K562 (cell line): ENCODE measurements at regions not wholly inside any gene's neighbourhood (a gene's known extent, or its start where the extent isn't known, plus 50 kb on each side); places are given as distances from the start of the nearest gene placed in this dataset.

Source experiments
- ATAC-seq: fragments of 200-7000 bp; cut with Tn5 transposase; 3 replicates; pipeline ENCODE4 v1.9.1; 2020; ENCODE audit warnings: moderate library complexity
- BruUV-seq: library from RNA; stranded (reverse); fragments of 400-500 nt; replicated peaks from 2 replicates; lab custom pipeline; 2021; lab: Mats Ljungman, UMichigan
- CTCF ChIA-PET: fragments of 300-600 bp; formaldehyde crosslinking; extraction: SDS; loops from one replicate; lab custom pipeline; 2021; ENCODE audit warnings: low intra/inter-chr PET ratio; lab: Yijun Ruan, JAX
- POLR2A ChIA-PET: fragments of 300-600, 350-650 bp; sonication (Branson Sonifier 250); formaldehyde crosslinking; extraction: SDS; loops from one replicate; lab custom pipeline; 2021; ENCODE audit warnings: antibody characterized with exemption, inconsistent platforms; lab: Yijun Ruan, JAX
- DNase-seq, 4 experiments: peaks; one replicate each; pipeline versions ENCODE4 v3.0.0 to v3.0.0-alpha.2; 2011 to 2018; ENCODE audit warnings: low spot score in 3 of 4, mixed read lengths in 3 of 4; ENCODE audit errors: extremely low read depth in 1 of 4
- FAIRE-seq: peaks from 2 replicates; lab custom pipeline; 2011; peaks lifted over from hg19 to GRCh38; lab: Jason Lieb, UNC
- H2AFZ ChIP-seq: 2 replicates; pipeline ENCODE4 v1.6.0; 2011; ENCODE audit warnings: low read depth, low read length, control low read depth, inconsistent platforms
- H3K27ac ChIP-seq: fragments of 200-600 bp; 3 replicates; pipeline ENCODE4 v1.8.0; 2011; ENCODE audit warnings: low read depth, mild to moderate bottlenecking, control low read depth, inconsistent platforms, low read length, moderate library complexity, mixed read lengths; ENCODE audit errors: extremely low read depth
- H3K27me3 ChIP-seq, 2 experiments: fragments of 300-600 bp in 1 of 2; 2 replicates in 1 of 2; 3 replicates in 1 of 2; pipeline versions ENCODE4 v1.6.0 to v1.8.0; 2011; ENCODE audit warnings: inconsistent platforms in 2 of 2, low read length in 2 of 2, mild to moderate bottlenecking in 1 of 2, mixed read lengths in 1 of 2, moderate library complexity in 1 of 2; ENCODE audit not compliant: control insufficient read depth in 2 of 2, insufficient read depth in 2 of 2
- H3K36me3 ChIP-seq: fragments of 300-600 bp; 3 replicates; pipeline ENCODE4 v1.8.0; 2011; ENCODE audit warnings: mild to moderate bottlenecking, low read length, inconsistent platforms; ENCODE audit not compliant: control insufficient read depth, insufficient read depth
- H3K4me1 ChIP-seq, 2 experiments: fragments of 200-600 bp in 1 of 2; replicated peaks in 1 of 2; 2 replicates in 1 of 2; 3 replicates in 1 of 2; pipeline versions ENCODE4 v1.5.1 to v1.8.0; 2011; ENCODE audit warnings: inconsistent platforms in 2 of 2, low read length in 2 of 2, mild to moderate bottlenecking in 1 of 2, mixed read lengths in 1 of 2, moderate library complexity in 1 of 2; ENCODE audit not compliant: control insufficient read depth in 2 of 2, insufficient read depth in 2 of 2
- H3K4me2 ChIP-seq: 2 replicates; pipeline ENCODE4 v1.6.1; 2011; ENCODE audit warnings: low read length, control low read depth, inconsistent platforms, mixed read lengths; ENCODE audit not compliant: insufficient read depth
- H3K4me3 ChIP-seq: fragments of 200-600 bp; sonication (generic), shearing (Covaris generic); 2 replicates; pipeline ENCODE4 v1.5.1; 2016; ENCODE audit warnings: control low read depth, inconsistent platforms
- H3K79me2 ChIP-seq: fragments of 200-600 bp; 3 replicates; pipeline ENCODE4 v1.8.0; 2011; ENCODE audit warnings: low read length, inconsistent platforms; ENCODE audit not compliant: control insufficient read depth, insufficient read depth
- H3K9ac ChIP-seq, 2 experiments: 2 replicates each; pipeline versions ENCODE4 v1.6.0 to v1.6.1; 2011; ENCODE audit warnings: low read depth in 2 of 2, low read length in 2 of 2, control low read depth in 1 of 2, inconsistent platforms in 1 of 2, mild to moderate bottlenecking in 1 of 2, mixed read lengths in 1 of 2; ENCODE audit not compliant: insufficient read depth in 1 of 2
- H3K9me1 ChIP-seq: one replicate; pipeline ENCODE4 v1.6.0; 2011; ENCODE audit warnings: inconsistent platforms, mild to moderate bottlenecking, low read length, moderate library complexity; ENCODE audit not compliant: control insufficient read depth, insufficient read depth
- H3K9me3 ChIP-seq: replicated peaks from 2 replicates; pipeline ENCODE4 v1.5.1; 2011; ENCODE audit warnings: low read depth, low read length, inconsistent platforms; ENCODE audit not compliant: control insufficient read depth, insufficient read depth
- H4K20me1 ChIP-seq: replicated peaks from 2 replicates; pipeline ENCODE4 v1.6.1; 2011; ENCODE audit warnings: low read length, inconsistent platforms, mixed read lengths; ENCODE audit not compliant: control insufficient read depth, insufficient read depth
- ARID1B ChIP-seq: fragments of 450-650 bp; IDR thresholded peaks from 2 replicates; pipeline ENCODE4 v1.6.1; 2016; ENCODE audit warnings: antibody characterized with exemption, mild to moderate bottlenecking, inconsistent platforms
- KAT7 ChIP-seq: sonication (generic); formaldehyde crosslinking; IDR thresholded peaks from 2 replicates; pipeline ENCODE4 v1.8.0; 2022; ENCODE audit warnings: missing genetic modification reagents, mild to moderate bottlenecking, borderline replicate concordance
- PML ChIP-seq: IDR thresholded peaks from 2 replicates; pipeline ENCODE4 v1.6.1; 2012; ENCODE audit warnings: low read length, inconsistent platforms
- PTRF ChIP-seq: fragments of 450-650 bp; IDR thresholded peaks from 2 replicates; pipeline ENCODE4 v1.6.1; 2016; ENCODE audit warnings: mild to moderate bottlenecking, missing genetic modification characterization, missing compliant biosample characterization
- SETDB1 ChIP-seq: IDR thresholded peaks from one replicate; pipeline ENCODE4 v1.6.1; 2012; ENCODE audit warnings: low read length, control low read depth, inconsistent platforms
- SPI1 ChIP-seq: IDR thresholded peaks from 2 replicates; pipeline ENCODE4 v1.6.1; 2011; ENCODE audit warnings: low read depth, low read length, control low read depth, borderline replicate concordance
- ZNF717 ChIP-seq: fragments of 250-450 bp; sonication (Bioruptor Pico); IDR thresholded peaks from 2 replicates; pipeline ENCODE4 v1.5.0; 2021
- ZNF75A ChIP-seq: fragments of 450-650 bp; formaldehyde crosslinking; IDR thresholded peaks from 2 replicates; pipeline ENCODE4 v1.4.0; 2020; ENCODE audit warnings: mild to moderate bottlenecking
- WGBS: fragments of 100-300 bp; shearing (Covaris generic); methylation state at CpG from one replicate; pipeline ENCODE4 v1.1.6; 2016; ENCODE audit warnings: low coverage, mixed read lengths; ENCODE audit not compliant: insufficient coverage; ENCODE audit errors: missing lambda C conversion rate; 5-methylcytosine and 5-hydroxymethylcytosine counted together
- in situ Hi-C: fragments of 300-500 bp; cut with MboI; formaldehyde crosslinking; loops from 4 replicates; pipeline ENCODE4 v1.15.0; 2018; ENCODE audit warnings: inconsistent platforms, mixed read lengths
- intact Hi-C: fragments of 100-400 bp; cut with micrococcal nuclease; formaldehyde crosslinking; loops from 2 replicates; pipeline ENCODE4 v1.14.2; 2022
- TF ChIP-seq, protein P1 (sequence below), 2 experiments: fragments of 450-650 bp; formaldehyde crosslinking in 1 of 2; IDR thresholded peaks; 2 replicates each; pipeline versions ENCODE4 v1.4.0 to v1.6.1; 2014 to 2020; ENCODE audit warnings: mild to moderate bottlenecking in 2 of 2, borderline replicate concordance in 1 of 2, low read depth in 1 of 2

GRCh38 chr18:30748541-30748940, 294.0 kb downstream of the DSC3 start:
- TF ChIP-seq PTRF (tag) = no peak
- intact Hi-C loops = no loop called here
- no peaks in the 10 kb centered on the region for H3K36me3 ChIP-seq
- no peak overlapping the region for H3K27ac ChIP-seq
- H4K20me1 ChIP-seq = no peaks in the 10 kb centered on the region
- in situ Hi-C loops = loop anchor here (10.0 kb wide), 1 partner anchor 1304 kb away; no protein-coding TSS in a partner anchor
- no peak for DNase-seq
- BruUV-seq = no TSS peak
- peak overlapping the region; percentile 7; the same call in 1 of the 2 replicates for H2AFZ ChIP-seq
- H3K9me3 ChIP-seq = no peaks in the 10 kb centered on the region
- no peak overlapping the region for H3K9ac ChIP-seq
- H3K9me1 ChIP-seq = no peaks in the 10 kb centered on the region
- no peak overlapping the region for H3K4me2 ChIP-seq
- ChIA-PET CTCF (no interaction called here), POLR2A (interaction anchor here (0.7 kb wide), 1 partner anchor 291 kb away, joined by 3 read pairs; no protein-coding TSS in a partner anchor)
- H3K79me2 ChIP-seq = no peaks in the 10 kb centered on the region
- H3K4me3 ChIP-seq = no peak overlapping the region
- H3K4me1 ChIP-seq = no peaks in the 10 kb centered on the region
- WGBS = 6% methylated on average over 5 of the region's 5 CpGs
- no peak for FAIRE-seq
- ATAC-seq = no peak
- no peaks in the 10 kb centered on the region for H3K27me3 ChIP-seq

DNA sequence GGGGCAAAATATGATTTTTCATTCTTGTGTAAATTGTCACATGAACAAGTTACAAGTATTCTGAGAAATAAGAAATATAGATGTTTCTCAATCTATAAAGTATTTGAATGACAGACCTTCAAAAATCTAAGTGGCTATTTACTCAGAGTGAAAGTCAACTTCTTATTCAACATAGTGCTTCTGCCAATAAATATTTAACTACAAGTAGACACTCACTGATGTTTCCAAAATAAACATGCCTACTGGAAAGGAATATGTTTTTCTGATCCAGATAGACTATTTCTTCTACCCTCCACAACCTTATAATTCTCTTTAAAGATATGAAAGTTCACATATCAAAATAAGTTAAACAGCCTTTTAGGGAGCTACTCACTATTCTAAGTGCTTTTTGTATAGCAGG, 296.3 kb downstream of the DSC3 start:
- H3K9me3 ChIP-seq = no peaks in the 10 kb centered on the region
- BruUV-seq = no TSS peak
- no peaks in the 10 kb centered on the region for H3K36me3 ChIP-seq
- H2AFZ ChIP-seq = no peak overlapping the region
- H3K79me2 ChIP-seq = no peaks in the 10 kb centered on the region
- ChIA-PET POLR2A (no interaction called here), CTCF (interaction anchor here (0.6 kb wide), 1 partner anchor 146 kb away, joined by 3 read pairs; no protein-coding TSS in a partner anchor)
- H3K4me1 ChIP-seq = no peaks in the 10 kb centered on the region
- H3K4me2 ChIP-seq = no peak overlapping the region
- no peak overlapping the region for H3K4me3 ChIP-seq
- H4K20me1 ChIP-seq = no peaks in the 10 kb centered on the region
- no peak for ATAC-seq
- H3K27ac ChIP-seq = no peak overlapping the region
- in situ Hi-C loops = loop anchor here (10.0 kb wide), 1 partner anchor 1301 kb away; no protein-coding TSS in a partner anchor
- H3K9ac ChIP-seq = no peak overlapping the region
- no peaks in the 10 kb centered on the region for H3K27me3 ChIP-seq
- H3K9me1 ChIP-seq = no peaks in the 10 kb centered on the region
- FAIRE-seq = no peak
- no peak for DNase-seq
- intact Hi-C loops = no loop called here
- no peak for TF ChIP-seq ZNF75A (CRISPR knock-in tag)
- no peak for TF ChIP-seq PML
- TF ChIP-seq, protein P1, sequence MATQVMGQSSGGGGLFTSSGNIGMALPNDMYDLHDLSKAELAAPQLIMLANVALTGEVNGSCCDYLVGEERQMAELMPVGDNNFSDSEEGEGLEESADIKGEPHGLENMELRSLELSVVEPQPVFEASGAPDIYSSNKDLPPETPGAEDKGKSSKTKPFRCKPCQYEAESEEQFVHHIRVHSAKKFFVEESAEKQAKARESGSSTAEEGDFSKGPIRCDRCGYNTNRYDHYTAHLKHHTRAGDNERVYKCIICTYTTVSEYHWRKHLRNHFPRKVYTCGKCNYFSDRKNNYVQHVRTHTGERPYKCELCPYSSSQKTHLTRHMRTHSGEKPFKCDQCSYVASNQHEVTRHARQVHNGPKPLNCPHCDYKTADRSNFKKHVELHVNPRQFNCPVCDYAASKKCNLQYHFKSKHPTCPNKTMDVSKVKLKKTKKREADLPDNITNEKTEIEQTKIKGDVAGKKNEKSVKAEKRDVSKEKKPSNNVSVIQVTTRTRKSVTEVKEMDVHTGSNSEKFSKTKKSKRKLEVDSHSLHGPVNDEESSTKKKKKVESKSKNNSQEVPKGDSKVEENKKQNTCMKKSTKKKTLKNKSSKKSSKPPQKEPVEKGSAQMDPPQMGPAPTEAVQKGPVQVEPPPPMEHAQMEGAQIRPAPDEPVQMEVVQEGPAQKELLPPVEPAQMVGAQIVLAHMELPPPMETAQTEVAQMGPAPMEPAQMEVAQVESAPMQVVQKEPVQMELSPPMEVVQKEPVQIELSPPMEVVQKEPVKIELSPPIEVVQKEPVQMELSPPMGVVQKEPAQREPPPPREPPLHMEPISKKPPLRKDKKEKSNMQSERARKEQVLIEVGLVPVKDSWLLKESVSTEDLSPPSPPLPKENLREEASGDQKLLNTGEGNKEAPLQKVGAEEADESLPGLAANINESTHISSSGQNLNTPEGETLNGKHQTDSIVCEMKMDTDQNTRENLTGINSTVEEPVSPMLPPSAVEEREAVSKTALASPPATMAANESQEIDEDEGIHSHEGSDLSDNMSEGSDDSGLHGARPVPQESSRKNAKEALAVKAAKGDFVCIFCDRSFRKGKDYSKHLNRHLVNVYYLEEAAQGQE (IDR thresholded peaks at IDR 0.05; ENCODE audit: borderline replicate concordance) = no peak
- TF ChIP-seq, protein P1 (CRISPR knock-in tag; IDR thresholded peaks at IDR 0.05; ENCODE audit: low read depth) = no peak
- no peak for TF ChIP-seq KAT7
- TF ChIP-seq ZNF717 (CRISPR knock-in tag) = no peak
- TF ChIP-seq ARID1B = no peak
- no peak for TF ChIP-seq SPI1
- TF ChIP-seq SETDB1 = no peak
